ENCODE measurements at regions not wholly inside any gene's neighbourhood (a gene's known extent, or its start where the extent isn't known, plus 50 kb on each side); places are given as distances from the start of the nearest gene placed in this dataset.

GRCh38 chr4:124288706-124289486 is 423.6 kb downstream of the ANKRD50 start:
- POLR2A ChIA-PET: no interaction called here

GRCh38 chr4:124290678-124291077 is 421.9 kb downstream of the ANKRD50 start:
- TF ChIP-seq CTCF (IDR thresholded peaks at IDR 0.05; ENCODE audit: insufficient read depth, low read length, missing control alignments): no peak
- ChIA-PET POLR2A (no interaction called here), CTCF (no interaction called here)
- no peak overlapping the region for H3K4me3 ChIP-seq (ENCODE audit: low read depth, low read length)
- DNase-seq (ENCODE audit: low read depth, low spot score): no peak

More at GRCh38 chr4:124288706-124289486, 423.6 kb downstream of the ANKRD50 start:
- no peak overlapping the region for H3K4me3 ChIP-seq (ENCODE audit: low read depth, low read length)
- TF ChIP-seq CTCF (IDR thresholded peaks at IDR 0.05; ENCODE audit: insufficient read depth, low read length, missing control alignments): no peak
- CTCF ChIA-PET: no interaction called here
- DNase-seq (ENCODE audit: low read depth, low spot score): no peak

GRCh38 chr4:124295413-124295812 is 417.1 kb downstream of the ANKRD50 start:
- no peak for TF ChIP-seq CTCF (IDR thresholded peaks at IDR 0.05; ENCODE audit: insufficient read depth, low read length, missing control alignments)
- POLR2A ChIA-PET: no interaction called here
- CTCF ChIA-PET: no interaction called here
- no peak for DNase-seq (ENCODE audit: low read depth, low spot score)
- H3K4me3 ChIP-seq (ENCODE audit: low read depth, low read length): no peak overlapping the region

- ChIA-PET POLR2A (no interaction called here), CTCF (no interaction called here)
- no peak for DNase-seq (ENCODE audit: low read depth, low spot score)
- TF ChIP-seq CTCF (IDR thresholded peaks at IDR 0.05; ENCODE audit: insufficient read depth, low read length, missing control alignments): no peak
- H3K4me3 ChIP-seq (ENCODE audit: low read depth, low read length): no peak overlapping the region
These were observed 407.6 kb downstream of the ANKRD50 start for GRCh38 chr4:124304941-124305340.

- TF ChIP-seq CTCF (IDR thresholded peaks at IDR 0.05; ENCODE audit: insufficient read depth, low read length, missing control alignments): no peak
- H3K4me3 ChIP-seq (ENCODE audit: low read depth, low read length): no peak overlapping the region
- ChIA-PET POLR2A (no interaction called here), CTCF (interaction anchor here (1.5 kb wide), 1 partner anchor 16 kb away, joined by 7 read pairs; no protein-coding TSS in a partner anchor)
- DNase-seq (ENCODE audit: low read depth, low spot score): no peak
These were observed 406.2 kb downstream of the ANKRD50 start for GRCh38 chr4:124306352-124306751.

GRCh38 chr4:124307143-124307542 is 405.4 kb downstream of the ANKRD50 start:
- no peak overlapping the region for H3K4me3 ChIP-seq (ENCODE audit: low read depth, low read length)
- ChIA-PET POLR2A (no interaction called here), CTCF (interaction anchor here (0.7 to 1.5 kb wide), 2 partner anchors 12 to 15 kb away, joined by 3 to 7 read pairs; no protein-coding TSS in a partner anchor)
- DNase-seq (ENCODE audit: low read depth, low spot score): no peak
- no peak for TF ChIP-seq CTCF (IDR thresholded peaks at IDR 0.05; ENCODE audit: insufficient read depth, low read length, missing control alignments)
